SK-N-SH treated with all-trans-retinoic acid at 6 μM for 48 hours (cell line): ENCODE measurements at regions not wholly inside any gene's neighbourhood (a gene's known extent, or its start where the extent isn't known, plus 50 kb on each side); places are given as distances from the start of the nearest gene placed in this dataset.

Source experiments
- ARNTL ChIP-seq: fragments of 450-650 bp; formaldehyde crosslinking; IDR thresholded peaks from 2 replicates; pipeline ENCODE4 v1.5.0; 2020; ENCODE audit warnings: low read depth, mild to moderate bottlenecking, moderate library complexity, borderline replicate concordance
- TF ChIP-seq, protein P1 (sequence below): fragments of 250-450 bp; sonication (Bioruptor Pico); IDR thresholded peaks from 2 replicates; pipeline ENCODE4 v1.5.1; 2020; ENCODE audit warnings: low read depth, mild to moderate bottlenecking, moderate library complexity
- TF ChIP-seq, protein P2 (sequence below): fragments of 250-450 bp; sonication (Bioruptor Pico); IDR thresholded peaks from 2 replicates; pipeline ENCODE4 v1.8.0; 2020; ENCODE audit warnings: mild to moderate bottlenecking, moderate library complexity, borderline replicate concordance
- TF ChIP-seq, protein P3 (sequence below): fragments of 250-450 bp; sonication (Bioruptor Pico); IDR thresholded peaks from 2 replicates; pipeline ENCODE4 v1.8.0; 2021; ENCODE audit warnings: low read depth, mild to moderate bottlenecking, moderate library complexity, borderline replicate concordance
- TF ChIP-seq, protein P4 (sequence below): fragments of 250-450 bp; sonication (Bioruptor Pico); IDR thresholded peaks from 2 replicates; pipeline ENCODE4 v1.5.0; 2020; ENCODE audit warnings: mild to moderate bottlenecking, moderate library complexity

- TF ChIP-seq, protein P1, sequence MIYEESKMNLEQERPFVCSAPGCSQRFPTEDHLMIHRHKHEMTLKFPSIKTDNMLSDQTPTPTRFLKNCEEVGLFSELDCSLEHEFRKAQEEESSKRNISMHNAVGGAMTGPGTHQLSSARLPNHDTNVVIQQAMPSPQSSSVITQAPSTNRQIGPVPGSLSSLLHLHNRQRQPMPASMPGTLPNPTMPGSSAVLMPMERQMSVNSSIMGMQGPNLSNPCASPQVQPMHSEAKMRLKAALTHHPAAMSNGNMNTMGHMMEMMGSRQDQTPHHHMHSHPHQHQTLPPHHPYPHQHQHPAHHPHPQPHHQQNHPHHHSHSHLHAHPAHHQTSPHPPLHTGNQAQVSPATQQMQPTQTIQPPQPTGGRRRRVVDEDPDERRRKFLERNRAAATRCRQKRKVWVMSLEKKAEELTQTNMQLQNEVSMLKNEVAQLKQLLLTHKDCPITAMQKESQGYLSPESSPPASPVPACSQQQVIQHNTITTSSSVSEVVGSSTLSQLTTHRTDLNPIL (CRISPR knock-in tag) = no peak
- TF ChIP-seq, protein P2, sequence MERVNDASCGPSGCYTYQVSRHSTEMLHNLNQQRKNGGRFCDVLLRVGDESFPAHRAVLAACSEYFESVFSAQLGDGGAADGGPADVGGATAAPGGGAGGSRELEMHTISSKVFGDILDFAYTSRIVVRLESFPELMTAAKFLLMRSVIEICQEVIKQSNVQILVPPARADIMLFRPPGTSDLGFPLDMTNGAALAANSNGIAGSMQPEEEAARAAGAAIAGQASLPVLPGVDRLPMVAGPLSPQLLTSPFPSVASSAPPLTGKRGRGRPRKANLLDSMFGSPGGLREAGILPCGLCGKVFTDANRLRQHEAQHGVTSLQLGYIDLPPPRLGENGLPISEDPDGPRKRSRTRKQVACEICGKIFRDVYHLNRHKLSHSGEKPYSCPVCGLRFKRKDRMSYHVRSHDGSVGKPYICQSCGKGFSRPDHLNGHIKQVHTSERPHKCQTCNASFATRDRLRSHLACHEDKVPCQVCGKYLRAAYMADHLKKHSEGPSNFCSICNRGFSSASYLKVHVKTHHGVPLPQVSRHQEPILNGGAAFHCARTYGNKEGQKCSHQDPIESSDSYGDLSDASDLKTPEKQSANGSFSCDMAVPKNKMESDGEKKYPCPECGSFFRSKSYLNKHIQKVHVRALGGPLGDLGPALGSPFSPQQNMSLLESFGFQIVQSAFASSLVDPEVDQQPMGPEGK (CRISPR knock-in tag) = no peak
- TF ChIP-seq, protein P3, sequence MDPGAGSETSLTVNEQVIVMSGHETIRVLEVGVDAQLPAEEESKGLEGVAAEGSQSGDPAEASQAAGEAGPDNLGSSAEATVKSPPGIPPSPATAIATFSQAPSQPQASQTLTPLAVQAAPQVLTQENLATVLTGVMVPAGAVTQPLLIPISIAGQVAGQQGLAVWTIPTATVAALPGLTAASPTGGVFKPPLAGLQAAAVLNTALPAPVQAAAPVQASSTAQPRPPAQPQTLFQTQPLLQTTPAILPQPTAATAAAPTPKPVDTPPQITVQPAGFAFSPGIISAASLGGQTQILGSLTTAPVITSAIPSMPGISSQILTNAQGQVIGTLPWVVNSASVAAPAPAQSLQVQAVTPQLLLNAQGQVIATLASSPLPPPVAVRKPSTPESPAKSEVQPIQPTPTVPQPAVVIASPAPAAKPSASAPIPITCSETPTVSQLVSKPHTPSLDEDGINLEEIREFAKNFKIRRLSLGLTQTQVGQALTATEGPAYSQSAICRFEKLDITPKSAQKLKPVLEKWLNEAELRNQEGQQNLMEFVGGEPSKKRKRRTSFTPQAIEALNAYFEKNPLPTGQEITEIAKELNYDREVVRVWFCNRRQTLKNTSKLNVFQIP (CRISPR knock-in tag) = no peak
- no peak for TF ChIP-seq ARNTL
- TF ChIP-seq, protein P4, sequence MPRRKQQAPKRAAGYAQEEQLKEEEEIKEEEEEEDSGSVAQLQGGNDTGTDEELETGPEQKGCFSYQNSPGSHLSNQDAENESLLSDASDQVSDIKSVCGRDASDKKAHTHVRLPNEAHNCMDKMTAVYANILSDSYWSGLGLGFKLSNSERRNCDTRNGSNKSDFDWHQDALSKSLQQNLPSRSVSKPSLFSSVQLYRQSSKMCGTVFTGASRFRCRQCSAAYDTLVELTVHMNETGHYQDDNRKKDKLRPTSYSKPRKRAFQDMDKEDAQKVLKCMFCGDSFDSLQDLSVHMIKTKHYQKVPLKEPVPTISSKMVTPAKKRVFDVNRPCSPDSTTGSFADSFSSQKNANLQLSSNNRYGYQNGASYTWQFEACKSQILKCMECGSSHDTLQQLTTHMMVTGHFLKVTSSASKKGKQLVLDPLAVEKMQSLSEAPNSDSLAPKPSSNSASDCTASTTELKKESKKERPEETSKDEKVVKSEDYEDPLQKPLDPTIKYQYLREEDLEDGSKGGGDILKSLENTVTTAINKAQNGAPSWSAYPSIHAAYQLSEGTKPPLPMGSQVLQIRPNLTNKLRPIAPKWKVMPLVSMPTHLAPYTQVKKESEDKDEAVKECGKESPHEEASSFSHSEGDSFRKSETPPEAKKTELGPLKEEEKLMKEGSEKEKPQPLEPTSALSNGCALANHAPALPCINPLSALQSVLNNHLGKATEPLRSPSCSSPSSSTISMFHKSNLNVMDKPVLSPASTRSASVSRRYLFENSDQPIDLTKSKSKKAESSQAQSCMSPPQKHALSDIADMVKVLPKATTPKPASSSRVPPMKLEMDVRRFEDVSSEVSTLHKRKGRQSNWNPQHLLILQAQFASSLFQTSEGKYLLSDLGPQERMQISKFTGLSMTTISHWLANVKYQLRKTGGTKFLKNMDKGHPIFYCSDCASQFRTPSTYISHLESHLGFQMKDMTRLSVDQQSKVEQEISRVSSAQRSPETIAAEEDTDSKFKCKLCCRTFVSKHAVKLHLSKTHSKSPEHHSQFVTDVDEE = no peak
Observed at GRCh38 chr17:73735245-73735644, 91.0 kb upstream of the SDK2 start.
